ENCODE measurements at regions not wholly inside any gene's neighbourhood (a gene's known extent, or its start where the extent isn't known, plus 50 kb on each side); places are given as distances from the start of the nearest gene placed in this dataset.
"Not testable (repeated sequence)": the region's sequence is repeated elsewhere in the genome, so short reads cannot be mapped to it uniquely, and the experiment has no call there.

GRCh38 chr4:9024866-9025265 is 145.3 kb upstream of the FAM90A26 start:
- H3K9me3 ChIP-seq; intact Hi-C loops (cut with DNase I); H3K4me1 ChIP-seq (replicated peaks); H3K27ac ChIP-seq; DNase-seq (ENCODE audit: low spot score); H3K36me3 ChIP-seq; H3K4me3 ChIP-seq; H3K27me3 ChIP-seq (replicated peaks; ENCODE audit: insufficient read depth): not testable (repeated sequence)
- 65% methylated on average over 3 of the region's 3 CpGs for WGBS

GRCh38 chr4:9009792-9010191 is 138.2 kb upstream of the HMX1 start:
- H3K4me1 ChIP-seq (replicated peaks); H3K36me3 ChIP-seq; H3K27ac ChIP-seq; DNase-seq (ENCODE audit: low spot score); H3K4me3 ChIP-seq; H3K27me3 ChIP-seq (replicated peaks; ENCODE audit: insufficient read depth); intact Hi-C loops (cut with DNase I); H3K9me3 ChIP-seq: not testable (repeated sequence)
- 97% methylated on average over 4 of the region's 4 CpGs for WGBS

GRCh38 chr4:9008407-9008806 is 136.8 kb upstream of the HMX1 start:
- H3K4me1 ChIP-seq (replicated peaks); H3K36me3 ChIP-seq; H3K9me3 ChIP-seq; H3K27ac ChIP-seq; H3K27me3 ChIP-seq (replicated peaks; ENCODE audit: insufficient read depth); H3K4me3 ChIP-seq; DNase-seq (ENCODE audit: low spot score); intact Hi-C loops (cut with DNase I): not testable (repeated sequence)
- 69% methylated on average over 4 of the region's 4 CpGs for WGBS

- DNase-seq (ENCODE audit: low spot score) = peak; percentile 3
- intact Hi-C loops (cut with DNase I) = loop anchor here (5.0 kb wide), 1 partner anchor 121 kb away; no protein-coding TSS in a partner anchor
- peak overlapping the region; percentile 15 to 31 for H3K4me3 ChIP-seq
- H3K27ac ChIP-seq; H3K4me1 ChIP-seq (replicated peaks); H3K27me3 ChIP-seq (replicated peaks; ENCODE audit: insufficient read depth); H3K9me3 ChIP-seq; H3K36me3 ChIP-seq: not testable (repeated sequence)
- 2% methylated on average over 28 of the region's 28 CpGs for WGBS
These were observed 129.5 kb upstream of the HMX1 start for GRCh38 chr4:9001153-9001552.

- H3K9me3 ChIP-seq; H3K36me3 ChIP-seq; H3K4me1 ChIP-seq (replicated peaks); H3K27me3 ChIP-seq (replicated peaks; ENCODE audit: insufficient read depth); H3K27ac ChIP-seq: not testable (repeated sequence)
- DNase-seq (ENCODE audit: low spot score) = peak; percentile 31
- WGBS = 3% methylated on average over 39 of the region's 52 CpGs
- intact Hi-C loops (cut with DNase I) = loop anchor here (5.0 kb wide), 1 partner anchor 122 kb away; no protein-coding TSS in a partner anchor
- H3K4me3 ChIP-seq = peak overlapping the region; percentile 15 to 31
- peak; percentile 90 to 92 (median 91) for TF ChIP-seq CTCF (IDR thresholded peaks at IDR 0.05)
These were observed 128.9 kb upstream of the HMX1 start for GRCh38 chr4:9000505-9001001.

GRCh38 chr4:8992981-8993380 is 121.3 kb upstream of the HMX1 start:
- H3K27ac ChIP-seq; H3K36me3 ChIP-seq; intact Hi-C loops (cut with DNase I); H3K4me1 ChIP-seq (replicated peaks); DNase-seq (ENCODE audit: low spot score); H3K9me3 ChIP-seq; H3K4me3 ChIP-seq; H3K27me3 ChIP-seq (replicated peaks; ENCODE audit: insufficient read depth): not testable (repeated sequence)
- WGBS = 68% methylated on average over 6 of the region's 15 CpGs

- H3K36me3 ChIP-seq; intact Hi-C loops (cut with DNase I); H3K4me3 ChIP-seq; H3K9me3 ChIP-seq; H3K27me3 ChIP-seq (replicated peaks; ENCODE audit: insufficient read depth); DNase-seq (ENCODE audit: low spot score); H3K4me1 ChIP-seq (replicated peaks); H3K27ac ChIP-seq: not testable (repeated sequence)
These were observed 119.8 kb upstream of the HMX1 start for GRCh38 chr4:8991449-8991848.

- H3K27ac ChIP-seq; H3K4me3 ChIP-seq; H3K27me3 ChIP-seq (replicated peaks; ENCODE audit: insufficient read depth); H3K36me3 ChIP-seq; DNase-seq (ENCODE audit: low spot score); H3K9me3 ChIP-seq; H3K4me1 ChIP-seq (replicated peaks); intact Hi-C loops (cut with DNase I): not testable (repeated sequence)
- WGBS = 99% methylated on average over 10 of the region's 18 CpGs
These were observed 118.7 kb upstream of the HMX1 start for GRCh38 chr4:8990341-8990740.

GRCh38 chr4:8985786-8986185 is 114.1 kb upstream of the HMX1 start:
- H3K36me3 ChIP-seq; intact Hi-C loops (cut with DNase I); H3K4me3 ChIP-seq; H3K27me3 ChIP-seq (replicated peaks; ENCODE audit: insufficient read depth); H3K4me1 ChIP-seq (replicated peaks); H3K27ac ChIP-seq; H3K9me3 ChIP-seq; DNase-seq (ENCODE audit: low spot score): not testable (repeated sequence)
- WGBS = 95% methylated on average over 15 of the region's 15 CpGs

- H3K27ac ChIP-seq; H3K4me1 ChIP-seq (replicated peaks); H3K9me3 ChIP-seq; H3K4me3 ChIP-seq; DNase-seq (ENCODE audit: low spot score); H3K36me3 ChIP-seq; H3K27me3 ChIP-seq (replicated peaks; ENCODE audit: insufficient read depth); intact Hi-C loops (cut with DNase I): not testable (repeated sequence)
- 67% methylated on average over 11 of the region's 11 CpGs for WGBS
These were observed 113.0 kb upstream of the HMX1 start for GRCh38 chr4:8984641-8985040.

GRCh38 chr4:8983921-8984320 is 112.3 kb upstream of the HMX1 start:
- WGBS = 96% methylated on average over 12 of the region's 12 CpGs
- H3K4me1 ChIP-seq (replicated peaks); H3K36me3 ChIP-seq; H3K27ac ChIP-seq; H3K4me3 ChIP-seq; DNase-seq (ENCODE audit: low spot score); intact Hi-C loops (cut with DNase I); H3K27me3 ChIP-seq (replicated peaks; ENCODE audit: insufficient read depth); H3K9me3 ChIP-seq: not testable (repeated sequence)

GRCh38 chr4:8976466-8977128 is 105.0 kb upstream of the HMX1 start:
- WGBS = 53% methylated on average over 24 of the region's 24 CpGs
- H3K27me3 ChIP-seq (replicated peaks; ENCODE audit: insufficient read depth); H3K36me3 ChIP-seq; DNase-seq (ENCODE audit: low spot score); H3K9me3 ChIP-seq; H3K4me3 ChIP-seq; H3K4me1 ChIP-seq (replicated peaks); intact Hi-C loops (cut with DNase I); H3K27ac ChIP-seq: not testable (repeated sequence)

All from prostate gland (tissue), 2 donors.